OCI-LY1 (cell line): ENCODE measurements at regions not wholly inside any gene's neighbourhood (a gene's known extent, or its start where the extent isn't known, plus 50 kb on each side); places are given as distances from the start of the nearest gene placed in this dataset.

Experiments used
- CTCF ChIP-seq: fragments of 200-600 bp; sonication (generic), shearing (Covaris generic); IDR thresholded peaks from 2 replicates; pipeline ENCODE4 v1.5.1; 2017; ENCODE audit warnings: mild to moderate bottlenecking, antibody characterized with exemption, low read length, moderate library complexity, mixed read lengths
- EZH2 ChIP-seq: fragments of 200-600 bp; sonication (generic), shearing (Covaris generic); IDR thresholded peaks from 2 replicates; pipeline ENCODE4 v1.8.0; 2017; ENCODE audit warnings: borderline replicate concordance, mixed run types, mild to moderate bottlenecking, antibody characterized with exemption, low read length, moderate library complexity, mixed read lengths

DNA sequence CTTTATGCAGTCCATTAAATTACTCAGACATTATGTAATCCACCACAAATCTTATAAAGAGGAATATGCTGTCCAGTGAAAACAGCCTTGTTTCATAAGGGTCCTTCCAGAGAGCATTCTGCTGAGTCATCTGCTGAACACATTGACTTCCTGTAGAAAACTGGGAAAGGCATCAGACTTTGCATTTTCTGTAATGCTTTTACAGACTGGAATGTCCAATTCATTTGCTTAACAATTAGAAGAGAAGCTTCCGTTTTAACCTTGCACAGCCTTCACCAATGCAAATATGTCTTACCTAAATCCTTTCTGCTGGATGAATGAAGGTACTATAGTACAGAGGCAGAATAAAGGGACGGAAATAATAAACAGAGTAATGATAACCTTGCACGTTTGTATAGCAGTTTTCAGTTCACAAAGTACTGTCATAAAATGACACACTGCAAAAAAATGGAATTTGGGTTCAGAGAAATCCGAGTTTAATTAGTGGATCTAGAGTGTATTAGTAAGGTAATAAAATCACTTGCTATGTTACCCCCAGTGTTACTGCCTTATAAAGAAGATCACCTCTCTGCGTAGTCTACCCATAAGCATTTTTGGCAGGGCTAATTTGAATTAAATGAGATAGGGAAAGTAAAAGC lies 301.5 kb downstream of the PYDC2 start:
- no peak for TF ChIP-seq EZH2
- no peak for TF ChIP-seq CTCF
